A673 (cell line): ENCODE measurements at regions not wholly inside any gene's neighbourhood (a gene's known extent, or its start where the extent isn't known, plus 50 kb on each side); places are given as distances from the start of the nearest gene placed in this dataset.

ENCODE experiments used
- BruUV-seq: library from RNA; stranded (reverse); fragments of 400-500 nt; replicated peaks from 2 replicates; lab custom pipeline; 2021; lab: Mats Ljungman, UMichigan
- CTCF ChIA-PET: fragments of 300-600 bp; sonication (Branson Sonifier 250); formaldehyde crosslinking; loops from one replicate; lab custom pipeline; 2022; ENCODE audit warnings: antibody characterized with exemption; lab: Charles Lee
- POLR2A ChIA-PET: fragments of 300-600 bp; sonication (Branson Sonifier 250); formaldehyde crosslinking; loops from one replicate; lab custom pipeline; 2022; ENCODE audit warnings: antibody characterized with exemption; ENCODE audit not compliant: low non-redundant PET; lab: Charles Lee
- DNase-seq: peaks from one replicate; pipeline ENCODE4 v3.0.0-alpha.2; 2015; ENCODE audit warnings: low spot score
- H3K27ac ChIP-seq: fragments of 200-600 bp; sonication (generic); 2 replicates; pipeline ENCODE4 v1.5.1; 2016; ENCODE audit warnings: mixed run types, low read depth, mild to moderate bottlenecking, mixed read lengths, antibody characterized with exemption, low read length; ENCODE audit not compliant: poor library complexity, severe bottlenecking
- H3K27me3 ChIP-seq: fragments of 200-600 bp; sonication (generic); replicated peaks from 2 replicates; pipeline ENCODE4 v1.6.1; 2017; ENCODE audit warnings: mixed run types, low read depth, mild to moderate bottlenecking, mixed read lengths, antibody characterized with exemption, low read length; ENCODE audit not compliant: insufficient read depth, poor library complexity
- H3K36me3 ChIP-seq: fragments of 200-600 bp; sonication (generic); 2 replicates; pipeline ENCODE4 v1.6.1; 2016; ENCODE audit warnings: mixed run types, mild to moderate bottlenecking, mixed read lengths, antibody characterized with exemption, low read length; ENCODE audit not compliant: insufficient read depth, poor library complexity, severe bottlenecking
- H3K4me1 ChIP-seq: fragments of 200-600 bp; sonication (generic); 2 replicates; pipeline ENCODE4 v1.6.1; 2017; ENCODE audit warnings: mixed run types, mild to moderate bottlenecking, mixed read lengths, antibody characterized with exemption, low read length; ENCODE audit not compliant: insufficient read depth, poor library complexity, severe bottlenecking
- H3K4me3 ChIP-seq: fragments of 200-600 bp; sonication (generic); 2 replicates; pipeline ENCODE4 v1.5.1; 2016; ENCODE audit warnings: low read depth, mixed run types, mild to moderate bottlenecking, mixed read lengths, low read length; ENCODE audit not compliant: poor library complexity, severe bottlenecking
- H3K9me3 ChIP-seq: fragments of 200-600 bp; sonication (generic); 2 replicates; pipeline ENCODE4 v1.6.1; 2016; ENCODE audit warnings: mixed run types, low read depth, mild to moderate bottlenecking, mixed read lengths, antibody characterized with exemption, low read length; ENCODE audit not compliant: poor library complexity, severe bottlenecking
- CTCF ChIP-seq: fragments of 300-800, 200-600 bp; sonication (generic); conservative IDR thresholded peaks from 2 replicates; pipeline ENCODE4 v1.5.1; 2017; ENCODE audit warnings: low read depth, mild to moderate bottlenecking, antibody characterized with exemption, low read length, moderate library complexity, mixed read lengths
- EZH2 ChIP-seq: fragments of 200-600 bp; sonication (generic); IDR thresholded peaks from 2 replicates; pipeline ENCODE4 v1.6.1; 2017; ENCODE audit warnings: borderline replicate concordance, low read depth, mild to moderate bottlenecking, mixed read lengths, antibody characterized with exemption, low read length; ENCODE audit not compliant: poor library complexity, severe bottlenecking
- intact Hi-C: fragments of 100-400 bp; cut with micrococcal nuclease; formaldehyde crosslinking; loops from one replicate; pipeline ENCODE4 v1.10.0; 2022; ENCODE audit not compliant: unreplicated experiment

DNA sequence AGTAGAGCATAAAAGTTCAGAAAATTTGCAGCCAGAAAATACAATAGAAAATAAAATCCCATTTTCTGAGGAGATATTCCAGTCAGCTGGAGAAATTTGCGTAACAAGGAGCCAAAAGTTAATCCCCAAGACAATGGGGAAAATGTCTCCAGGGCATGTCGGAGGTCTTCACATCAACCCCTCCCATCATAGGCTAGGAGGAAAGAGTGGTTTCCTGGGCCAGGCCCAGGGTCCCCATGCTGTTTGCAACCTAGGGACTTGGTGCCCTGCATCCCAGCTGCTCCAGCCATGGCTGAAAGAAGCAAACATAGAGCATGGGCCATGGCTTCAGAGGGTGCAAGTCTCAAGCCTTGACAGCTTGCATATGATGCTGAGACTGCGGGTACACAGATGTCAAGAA, 255.0 kb downstream of the DTWD2 start:
- Histone ChIP-seq H3K36me3 (no peaks in the 10 kb centered on the region), H3K9me3 (no peaks in the 10 kb centered on the region), H3K4me1 (no peaks in the 10 kb centered on the region), H3K27me3 (peaks cover 3% of the 10 kb centered on the region), H3K4me3 (no peak overlapping the region), H3K27ac (no peak overlapping the region)
- no peak for DNase-seq
- intact Hi-C loops: no loop called here
- POLR2A ChIA-PET: no interaction called here
- TF ChIP-seq EZH2 (no peak), CTCF (no peak)
- CTCF ChIA-PET: no interaction called here
- no TSS peak for BruUV-seq

DNA sequence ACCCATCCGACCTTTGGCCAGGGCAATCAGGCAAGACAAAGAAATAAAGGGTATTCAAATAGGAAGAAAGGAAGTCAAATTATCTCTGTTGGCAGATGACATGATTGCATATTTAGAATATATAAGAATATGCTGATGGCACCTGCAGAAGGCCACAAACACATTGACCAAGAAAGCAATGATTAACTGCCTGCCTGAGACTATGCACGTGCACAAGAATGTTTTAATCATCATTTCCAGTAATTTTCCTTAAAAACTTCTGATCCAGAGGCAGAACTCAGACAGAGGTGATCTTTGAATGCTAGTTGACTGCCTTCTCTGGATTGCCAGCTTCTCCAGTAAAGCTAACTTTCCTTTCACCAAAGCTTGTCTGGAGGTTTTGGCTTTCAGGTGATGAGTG, 260.2 kb downstream of the DTWD2 start:
- no TSS peak for BruUV-seq
- POLR2A ChIA-PET: no interaction called here
- no peak for DNase-seq
- Histone ChIP-seq H3K4me1 (no peaks in the 10 kb centered on the region), H3K9me3 (no peaks in the 10 kb centered on the region), H3K4me3 (no peak overlapping the region), H3K36me3 (no peaks in the 10 kb centered on the region), H3K27ac (no peak overlapping the region), H3K27me3 (peaks cover 3% of the 10 kb centered on the region)
- intact Hi-C loops: no loop called here
- no peak for TF ChIP-seq EZH2
- no peak for TF ChIP-seq CTCF
- CTCF ChIA-PET: no interaction called here

DNA sequence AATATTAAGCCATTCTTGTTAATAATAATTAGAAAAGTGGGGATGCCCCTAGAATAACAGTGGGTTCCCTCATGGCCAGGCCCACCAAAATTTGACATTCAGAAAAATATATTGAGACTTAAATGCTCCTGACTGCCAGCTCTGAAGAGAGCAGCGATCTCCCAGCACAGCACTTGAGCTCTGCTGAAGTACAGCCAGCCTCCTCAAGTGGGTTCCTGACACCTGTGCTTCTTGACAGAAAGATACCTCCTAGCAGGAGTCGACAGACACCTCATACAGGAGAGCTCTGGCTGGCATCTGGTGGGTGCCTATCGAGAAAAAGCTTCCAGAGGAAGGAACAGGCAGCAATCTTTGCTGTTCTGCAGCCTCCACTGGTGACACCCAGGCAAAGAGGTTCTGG, 261.5 kb downstream of the DTWD2 start:
- Histone ChIP-seq H3K9me3 (no peaks in the 10 kb centered on the region), H3K36me3 (no peaks in the 10 kb centered on the region), H3K4me3 (no peak overlapping the region), H3K27me3 (peaks cover 3% of the 10 kb centered on the region), H3K27ac (no peak overlapping the region), H3K4me1 (no peaks in the 10 kb centered on the region)
- POLR2A ChIA-PET: no interaction called here
- intact Hi-C loops: no loop called here
- no peak for DNase-seq
- CTCF ChIA-PET: no interaction called here
- BruUV-seq: no TSS peak
- TF ChIP-seq EZH2: no peak
- no peak for TF ChIP-seq CTCF
